ENCODE measurements at regions not wholly inside any gene's neighbourhood (a gene's known extent, or its start where the extent isn't known, plus 50 kb on each side); places are given as distances from the start of the nearest gene placed in this dataset.

DNA sequence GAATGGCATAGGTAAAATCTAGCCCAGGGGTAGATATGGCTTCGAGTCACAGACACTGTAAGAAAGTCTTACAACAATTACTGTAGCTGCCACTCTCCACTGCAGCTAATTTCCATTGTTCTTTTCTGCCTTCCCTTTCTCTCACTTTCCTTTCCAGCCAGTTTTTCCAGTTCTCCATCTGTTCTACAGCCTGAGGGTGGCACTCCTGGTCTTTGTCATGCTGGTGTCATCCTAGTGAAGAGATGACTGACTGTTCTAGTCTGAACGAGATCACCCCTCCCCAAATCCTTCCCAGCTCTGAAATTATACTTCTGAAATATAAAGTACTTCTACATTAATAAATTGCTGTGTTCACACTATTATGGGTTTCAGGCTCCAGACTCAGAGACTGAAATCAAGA is 74.2 kb upstream of the CSRP2 start:
- Histone ChIP-seq H3K27me3 (no peaks in the 10 kb centered on the region), H3K9ac (ENCODE audit: low read depth in 2 of 2, low read length in 2 of 2) (no peak overlapping the region), H3K27ac (no peak overlapping the region), H3K4me1 (no peaks in the 10 kb centered on the region), H3K36me3 (no peaks in the 10 kb centered on the region), H3K9me3 (no peaks in the 10 kb centered on the region), H3K4me3 (no peak overlapping the region)
- TF ChIP-seq, protein P1, sequence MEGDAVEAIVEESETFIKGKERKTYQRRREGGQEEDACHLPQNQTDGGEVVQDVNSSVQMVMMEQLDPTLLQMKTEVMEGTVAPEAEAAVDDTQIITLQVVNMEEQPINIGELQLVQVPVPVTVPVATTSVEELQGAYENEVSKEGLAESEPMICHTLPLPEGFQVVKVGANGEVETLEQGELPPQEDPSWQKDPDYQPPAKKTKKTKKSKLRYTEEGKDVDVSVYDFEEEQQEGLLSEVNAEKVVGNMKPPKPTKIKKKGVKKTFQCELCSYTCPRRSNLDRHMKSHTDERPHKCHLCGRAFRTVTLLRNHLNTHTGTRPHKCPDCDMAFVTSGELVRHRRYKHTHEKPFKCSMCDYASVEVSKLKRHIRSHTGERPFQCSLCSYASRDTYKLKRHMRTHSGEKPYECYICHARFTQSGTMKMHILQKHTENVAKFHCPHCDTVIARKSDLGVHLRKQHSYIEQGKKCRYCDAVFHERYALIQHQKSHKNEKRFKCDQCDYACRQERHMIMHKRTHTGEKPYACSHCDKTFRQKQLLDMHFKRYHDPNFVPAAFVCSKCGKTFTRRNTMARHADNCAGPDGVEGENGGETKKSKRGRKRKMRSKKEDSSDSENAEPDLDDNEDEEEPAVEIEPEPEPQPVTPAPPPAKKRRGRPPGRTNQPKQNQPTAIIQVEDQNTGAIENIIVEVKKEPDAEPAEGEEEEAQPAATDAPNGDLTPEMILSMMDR (IDR thresholded peaks at IDR 0.05), result no peak
- no peak for DNase-seq
- intact Hi-C loops (cut with DNase I), result no loop called here

DNA sequence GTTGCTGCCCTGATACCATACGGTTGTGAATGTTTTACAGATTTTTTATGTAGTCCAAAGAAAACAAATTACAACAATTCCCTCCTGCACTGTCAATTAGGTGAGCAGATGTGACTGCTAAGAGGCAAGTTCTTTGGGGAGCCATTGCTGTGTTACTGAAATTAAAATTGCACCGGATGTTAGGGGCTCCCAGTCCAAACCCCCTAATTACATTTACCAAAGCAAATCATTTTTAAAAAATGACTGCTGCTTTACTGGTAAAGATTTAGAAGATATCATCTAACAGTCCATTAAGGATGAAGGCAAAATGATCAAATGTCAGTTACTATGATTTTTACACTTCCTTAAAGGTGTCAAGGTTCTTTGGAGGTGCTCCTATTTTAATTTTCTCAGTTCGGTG is 70.1 kb upstream of the CSRP2 start:
- Histone ChIP-seq H3K4me3 (no peak overlapping the region), H3K27me3 (no peaks in the 10 kb centered on the region), H3K9me3 (no peaks in the 10 kb centered on the region), H3K27ac (no peak overlapping the region), H3K36me3 (no peaks in the 10 kb centered on the region), H3K9ac (ENCODE audit: low read depth in 2 of 2, low read length in 2 of 2) (no peak overlapping the region), H3K4me1 (no peaks in the 10 kb centered on the region)
- TF ChIP-seq, protein P1 (IDR thresholded peaks at IDR 0.05), result no peak
- DNase-seq, result no peak
- intact Hi-C loops (cut with DNase I), result no loop called here

DNA sequence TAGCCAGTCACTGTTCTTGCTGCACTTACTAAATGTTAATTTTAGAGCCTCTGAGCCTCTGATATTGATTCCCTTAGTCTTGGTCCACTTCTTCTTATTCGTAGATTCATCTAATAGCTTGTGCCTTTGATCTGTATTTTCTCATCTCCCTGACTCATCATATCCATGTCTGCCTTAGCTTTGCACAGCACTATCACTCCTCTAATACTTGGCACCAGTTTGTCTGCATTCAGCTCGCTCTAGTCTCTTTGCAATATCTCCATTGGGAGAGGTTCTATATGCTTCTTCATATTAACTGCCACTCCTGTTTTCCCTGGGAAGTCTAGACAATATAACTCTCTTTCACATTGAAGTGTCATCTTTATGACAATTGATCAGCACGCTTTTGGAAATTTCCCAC is 68.5 kb upstream of the CSRP2 start:
- Histone ChIP-seq H3K4me3 (no peak overlapping the region), H3K36me3 (no peaks in the 10 kb centered on the region), H3K27me3 (no peaks in the 10 kb centered on the region), H3K9me3 (no peaks in the 10 kb centered on the region), H3K9ac (ENCODE audit: low read depth in 2 of 2, low read length in 2 of 2) (no peak overlapping the region), H3K4me1 (no peaks in the 10 kb centered on the region), H3K27ac (no peak overlapping the region)
- TF ChIP-seq, protein P1 (IDR thresholded peaks at IDR 0.05), result no peak
- intact Hi-C loops (cut with DNase I), result no loop called here
- DNase-seq, result no peak

DNA sequence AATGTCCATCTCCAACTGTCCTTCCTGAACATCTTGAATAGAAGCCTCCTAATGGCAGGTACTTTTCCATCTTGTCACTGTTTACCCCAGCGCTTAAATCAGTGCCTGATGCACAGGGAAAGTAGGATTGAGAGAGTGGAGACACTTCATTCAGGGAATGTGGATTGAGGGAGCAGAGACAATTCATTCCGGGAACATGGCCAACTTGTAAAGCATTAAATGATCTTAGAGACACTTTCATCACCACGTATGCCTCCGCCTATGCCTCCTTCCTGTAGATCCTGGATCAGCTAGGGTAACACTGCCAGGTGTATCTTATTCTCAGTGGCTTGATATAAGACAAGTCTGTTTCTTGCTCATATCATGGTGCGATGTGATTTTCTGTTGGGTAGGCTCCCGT is 67.6 kb upstream of the CSRP2 start:
- Histone ChIP-seq H3K4me1 (no peaks in the 10 kb centered on the region), H3K36me3 (no peaks in the 10 kb centered on the region), H3K9me3 (no peaks in the 10 kb centered on the region), H3K27me3 (no peaks in the 10 kb centered on the region), H3K9ac (ENCODE audit: low read depth in 2 of 2, low read length in 2 of 2) (no peak overlapping the region), H3K4me3 (no peak overlapping the region), H3K27ac (no peak overlapping the region)
- intact Hi-C loops (cut with DNase I), result no loop called here
- TF ChIP-seq, protein P1 (IDR thresholded peaks at IDR 0.05), result no peak
- DNase-seq, result no peak

DNA sequence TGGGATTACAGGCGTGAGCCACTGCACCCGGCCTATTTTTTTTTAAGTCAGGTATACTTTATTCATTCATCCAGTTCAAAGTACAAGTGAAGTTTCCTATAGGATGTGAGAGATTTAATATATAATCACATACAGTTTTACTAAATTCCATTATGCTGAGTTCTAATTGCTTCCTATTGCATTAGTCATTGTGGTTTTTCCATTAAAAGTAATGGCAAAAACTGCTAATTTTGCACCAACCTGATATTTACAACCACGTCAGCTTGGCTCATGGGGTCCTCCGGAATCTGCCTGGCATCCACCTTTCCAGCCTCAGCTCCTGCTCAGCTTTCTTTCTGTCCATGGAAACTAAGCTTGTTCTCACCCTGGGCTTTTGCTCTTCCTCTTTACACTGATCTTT is 67.0 kb upstream of the CSRP2 start:
- intact Hi-C loops (cut with DNase I), result no loop called here
- DNase-seq, result no peak
- H3K9ac ChIP-seq (ENCODE audit: low read depth in 2 of 2, low read length in 2 of 2), result no peak overlapping the region
- H3K27ac ChIP-seq, result no peak overlapping the region
- no peaks in the 10 kb centered on the region for H3K36me3 ChIP-seq
- no peaks in the 10 kb centered on the region for H3K27me3 ChIP-seq
- no peaks in the 10 kb centered on the region for H3K9me3 ChIP-seq
- TF ChIP-seq, protein P1 (IDR thresholded peaks at IDR 0.05), result no peak
- H3K4me1 ChIP-seq, result no peaks in the 10 kb centered on the region
- no peak overlapping the region for H3K4me3 ChIP-seq

DNA sequence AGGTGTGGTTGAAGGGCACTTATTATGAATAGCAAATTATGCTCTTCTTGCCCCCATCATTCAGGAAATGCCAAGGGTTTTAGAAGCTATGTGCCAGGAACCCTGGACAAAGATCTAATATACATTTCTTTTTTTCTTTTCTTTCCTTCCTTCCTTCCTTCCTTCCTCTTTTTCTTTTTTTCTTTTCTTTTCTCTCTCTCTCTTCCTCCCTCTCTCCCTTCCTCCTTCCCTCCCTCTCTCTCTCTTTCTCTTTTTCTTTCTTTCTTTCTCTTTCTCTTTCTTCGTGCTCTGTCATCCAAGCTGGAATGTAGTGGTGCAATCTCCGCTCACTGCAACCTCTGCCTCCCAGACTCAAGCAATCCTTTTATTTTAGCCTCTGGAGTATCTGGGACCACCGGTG is 66.1 kb upstream of the CSRP2 start:
- TF ChIP-seq, protein P1 (IDR thresholded peaks at IDR 0.05), result no peak
- intact Hi-C loops (cut with DNase I), result no loop called here
- no peak overlapping the region for H3K27ac ChIP-seq

More for the DNA sequence above, 66.1 kb upstream of the CSRP2 start:
- no peaks in the 10 kb centered on the region for H3K9me3 ChIP-seq
- no peaks in the 10 kb centered on the region for H3K4me1 ChIP-seq
- H3K9ac ChIP-seq (ENCODE audit: low read depth in 2 of 2, low read length in 2 of 2), result no peak overlapping the region
- no peaks in the 10 kb centered on the region for H3K36me3 ChIP-seq
- H3K4me3 ChIP-seq, result no peak overlapping the region
- no peak for DNase-seq
- no peaks in the 10 kb centered on the region for H3K27me3 ChIP-seq
